Endothelial cell (in vitro differentiated cells): ENCODE measurements at regions not wholly inside any gene's neighbourhood (a gene's known extent, or its start where the extent isn't known, plus 50 kb on each side); places are given as distances from the start of the nearest gene placed in this dataset.

ENCODE experiments used
- DNase-seq: peaks from one replicate; pipeline ENCODE4 v3.0.0; 2021; ENCODE audit warnings: low spot score
- H3K27ac Mint-ChIP-seq: one replicate; pipeline ENCODE4 v1.8.0; 2021; ENCODE audit warnings: mixed read lengths, inconsistent platforms; ENCODE audit not compliant: unreplicated experiment
- H3K27me3 Mint-ChIP-seq: one replicate; pipeline ENCODE4 v1.8.0; 2021; ENCODE audit warnings: mild to moderate bottlenecking, moderate library complexity, mixed read lengths, inconsistent platforms; ENCODE audit not compliant: unreplicated experiment
- H3K36me3 Mint-ChIP-seq: one replicate; pipeline ENCODE4 v1.8.0; 2021; ENCODE audit warnings: mild to moderate bottlenecking, low read depth, mixed read lengths, inconsistent platforms; ENCODE audit not compliant: unreplicated experiment
- H3K4me1 Mint-ChIP-seq: one replicate; pipeline ENCODE4 v1.8.0; 2021; ENCODE audit warnings: mild to moderate bottlenecking, mixed read lengths, inconsistent platforms; ENCODE audit not compliant: unreplicated experiment
- H3K4me3 Mint-ChIP-seq: one replicate; pipeline ENCODE4 v1.8.0; 2021; ENCODE audit warnings: mild to moderate bottlenecking, mixed read lengths, inconsistent platforms; ENCODE audit not compliant: unreplicated experiment
- H3K9me3 Mint-ChIP-seq: one replicate; pipeline ENCODE4 v1.8.0; 2021; ENCODE audit warnings: mixed read lengths, inconsistent platforms; ENCODE audit not compliant: unreplicated experiment
- CTCF ChIP-seq: fragments of 200-600 bp; sonication (generic); IDR thresholded peaks from one replicate; pipeline ENCODE4 v1.5.0; 2021; ENCODE audit warnings: antibody characterized with exemption; ENCODE audit not compliant: unreplicated experiment

GRCh38 chr9:28031521-28032267, 458.4 kb upstream of the C9orf72 start:
- H3K36me3 Mint-ChIP-seq, result no peaks in the 10 kb centered on the region
- no peaks in the 10 kb centered on the region for H3K9me3 Mint-ChIP-seq
- no peak overlapping the region for H3K4me3 Mint-ChIP-seq
- TF ChIP-seq CTCF, result no peak
- no peak for DNase-seq
- no peak overlapping the region for H3K27ac Mint-ChIP-seq
- H3K27me3 Mint-ChIP-seq, result no peaks in the 10 kb centered on the region
- H3K4me1 Mint-ChIP-seq, result peaks cover 5% of the 10 kb centered on the region

- H3K9me3 Mint-ChIP-seq, result no peaks in the 10 kb centered on the region
- no peak for TF ChIP-seq CTCF
- H3K27ac Mint-ChIP-seq, result no peak overlapping the region
- no peaks in the 10 kb centered on the region for H3K36me3 Mint-ChIP-seq
- peaks cover 7% of the 10 kb centered on the region for H3K4me1 Mint-ChIP-seq
- no peaks in the 10 kb centered on the region for H3K27me3 Mint-ChIP-seq
- no peak overlapping the region for H3K4me3 Mint-ChIP-seq
- DNase-seq, result no peak
Measured at GRCh38 chr9:28032268-28032590, 458.9 kb upstream of the C9orf72 start.

- no peak for TF ChIP-seq CTCF
- Mint-ChIP-seq H3K27me3 (no peaks in the 10 kb centered on the region), H3K27ac (no peak overlapping the region), H3K36me3 (no peaks in the 10 kb centered on the region), H3K4me3 (no peak overlapping the region), H3K9me3 (no peaks in the 10 kb centered on the region), H3K4me1 (peaks cover 13% of the 10 kb centered on the region)
- DNase-seq, result no peak
Measured at GRCh38 chr9:28034242-28034641, 461.0 kb upstream of the C9orf72 start.

DNA sequence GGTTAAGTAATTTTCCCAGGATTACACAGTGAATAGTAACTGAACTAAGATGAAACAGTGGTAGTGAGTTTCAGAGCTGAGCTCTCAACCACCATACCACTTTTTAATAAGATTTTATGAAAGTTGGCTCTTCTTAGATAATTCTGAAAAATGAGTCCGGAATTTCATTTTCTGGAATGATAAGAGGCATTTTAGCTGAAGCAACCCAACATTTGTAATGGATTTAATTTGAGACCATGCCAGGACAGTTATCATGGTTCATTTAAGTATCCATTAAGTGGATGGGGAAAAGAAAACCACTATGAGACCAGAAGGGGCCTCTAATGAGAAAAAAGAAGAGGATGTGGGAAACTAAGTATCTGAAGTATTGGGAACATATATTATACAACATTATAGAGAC, 464.7 kb upstream of the C9orf72 start:
- Mint-ChIP-seq H3K36me3 (no peaks in the 10 kb centered on the region), H3K27ac (no peak overlapping the region), H3K27me3 (no peaks in the 10 kb centered on the region), H3K9me3 (no peaks in the 10 kb centered on the region), H3K4me1 (peaks cover 13% of the 10 kb centered on the region), H3K4me3 (no peak overlapping the region)
- TF ChIP-seq CTCF, result no peak
- DNase-seq, result no peak

- Mint-ChIP-seq H3K4me3 (no peak overlapping the region), H3K27me3 (no peaks in the 10 kb centered on the region), H3K4me1 (no peaks in the 10 kb centered on the region), H3K36me3 (no peaks in the 10 kb centered on the region), H3K27ac (no peak overlapping the region), H3K9me3 (no peaks in the 10 kb centered on the region)
- TF ChIP-seq CTCF, result no peak
- DNase-seq, result no peak
Measured at GRCh38 chr9:28045051-28045450, 471.8 kb upstream of the C9orf72 start.
